Upper lobe of right lung (tissue), 1 donor: ENCODE measurements at regions not wholly inside any gene's neighbourhood (a gene's known extent, or its start where the extent isn't known, plus 50 kb on each side); places are given as distances from the start of the nearest gene placed in this dataset.

Experiments
- ATAC-seq: fragments of 200-7000 bp; cut with Tn5 transposase; one replicate; pipeline ENCODE4 v1.9.1; 2020; ENCODE audit warnings: mild to moderate bottlenecking, moderate library complexity
- DNase-seq: peaks from one replicate; pipeline ENCODE4 v3.0.0-alpha.2; 2020
- H3K27ac ChIP-seq: fragments of 200-600 bp; one replicate; pipeline ENCODE4 v1.8.0; 2022
- H3K27me3 ChIP-seq: fragments of 200-600 bp; one replicate; pipeline ENCODE4 v1.8.0; 2022; ENCODE audit warnings: mild to moderate bottlenecking
- H3K36me3 ChIP-seq: fragments of 200-600 bp; one replicate; pipeline ENCODE4 v1.8.0; 2022
- H3K4me1 ChIP-seq: fragments of 200-600 bp; one replicate; pipeline ENCODE4 v1.8.0; 2022
- H3K4me3 ChIP-seq: fragments of 200-600 bp; one replicate; pipeline ENCODE4 v1.8.0; 2022; ENCODE audit warnings: mild to moderate bottlenecking
- H3K9me3 ChIP-seq: fragments of 200-600 bp; one replicate; pipeline ENCODE4 v1.8.0; 2022
- CTCF ChIP-seq: fragments of 200-600 bp; IDR thresholded peaks from one replicate; pipeline ENCODE4 v1.8.0; 2022; ENCODE audit warnings: antibody characterized with exemption
- intact Hi-C: fragments of 100-400 bp; cut with DNase I; formaldehyde crosslinking; loops from one replicate; pipeline ENCODE4 v1.11.0; 2022
- donor health status: DM: no; HTN: yes; CAD: no; lungs with severe emphysema.

GRCh38 chr6:115733426-115733825 lies 327.3 kb downstream of the FRK start:
- Histone ChIP-seq H3K27ac (no peak overlapping the region), H3K36me3 (no peaks in the 10 kb centered on the region), H3K4me3 (no peak overlapping the region), H3K27me3 (no peaks in the 10 kb centered on the region), H3K9me3 (no peaks in the 10 kb centered on the region), H3K4me1 (no peaks in the 10 kb centered on the region)
- intact Hi-C loops, result no loop called here
- DNase-seq (no peak), ATAC-seq (no peak)
- no peak for TF ChIP-seq CTCF

GRCh38 chr6:115729036-115729435 lies 331.7 kb downstream of the FRK start:
- Histone ChIP-seq H3K4me1 (no peaks in the 10 kb centered on the region), H3K36me3 (no peaks in the 10 kb centered on the region), H3K27me3 (no peaks in the 10 kb centered on the region), H3K27ac (no peak overlapping the region), H3K9me3 (no peaks in the 10 kb centered on the region), H3K4me3 (no peak overlapping the region)
- intact Hi-C loops, result no loop called here
- TF ChIP-seq CTCF, result no peak
- ATAC-seq (no peak), DNase-seq (no peak)

GRCh38 chr6:115728171-115728570 lies 332.5 kb downstream of the FRK start:
- Histone ChIP-seq H3K27me3 (no peaks in the 10 kb centered on the region), H3K4me1 (no peaks in the 10 kb centered on the region), H3K4me3 (no peak overlapping the region), H3K27ac (no peak overlapping the region), H3K9me3 (no peaks in the 10 kb centered on the region), H3K36me3 (no peaks in the 10 kb centered on the region)
- no peak for TF ChIP-seq CTCF
- intact Hi-C loops, result no loop called here
- ATAC-seq (no peak), DNase-seq (no peak)

- no peak for ATAC-seq
- DNase-seq, result no peak
- no peak for TF ChIP-seq CTCF
- no peaks in the 10 kb centered on the region for H3K9me3 ChIP-seq
- no peaks in the 10 kb centered on the region for H3K4me1 ChIP-seq
- H3K27me3 ChIP-seq, result no peaks in the 10 kb centered on the region
- no peaks in the 10 kb centered on the region for H3K36me3 ChIP-seq
- no peak overlapping the region for H3K27ac ChIP-seq
- H3K4me3 ChIP-seq, result no peak overlapping the region
- intact Hi-C loops, result no loop called here
Measured at GRCh38 chr6:115721564-115721963, 339.1 kb downstream of the FRK start.

GRCh38 chr6:115720900-115721299 lies 339.8 kb downstream of the FRK start:
- H3K36me3 ChIP-seq, result no peaks in the 10 kb centered on the region
- no peak for TF ChIP-seq CTCF
- H3K27me3 ChIP-seq, result no peaks in the 10 kb centered on the region
- no peak overlapping the region for H3K27ac ChIP-seq
- H3K4me1 ChIP-seq, result no peaks in the 10 kb centered on the region
- no peaks in the 10 kb centered on the region for H3K9me3 ChIP-seq
- DNase-seq, result no peak
- ATAC-seq, result no peak
- no peak overlapping the region for H3K4me3 ChIP-seq
- intact Hi-C loops, result no loop called here

- no peak for ATAC-seq
- Histone ChIP-seq H3K36me3 (no peaks in the 10 kb centered on the region), H3K27ac (no peak overlapping the region), H3K4me3 (no peak overlapping the region), H3K4me1 (no peaks in the 10 kb centered on the region), H3K9me3 (no peaks in the 10 kb centered on the region), H3K27me3 (no peaks in the 10 kb centered on the region)
- intact Hi-C loops, result no loop called here
- no peak for DNase-seq
- TF ChIP-seq CTCF, result no peak
Measured at GRCh38 chr6:115717472-115717871, 343.2 kb downstream of the FRK start.
